Hematopoietic multipotent progenitor cell treated with erythropoietin and hydrocortisone succinate and interleukin-3 and kit ligand, for 6 days (in vitro differentiated cells): ENCODE measurements at regions not wholly inside any gene's neighbourhood (a gene's known extent, or its start where the extent isn't known, plus 50 kb on each side); places are given as distances from the start of the nearest gene placed in this dataset.

Source experiments
- DNase-seq: peaks from one replicate; pipeline ENCODE4 v3.0.0-alpha.2; 2015

DNA sequence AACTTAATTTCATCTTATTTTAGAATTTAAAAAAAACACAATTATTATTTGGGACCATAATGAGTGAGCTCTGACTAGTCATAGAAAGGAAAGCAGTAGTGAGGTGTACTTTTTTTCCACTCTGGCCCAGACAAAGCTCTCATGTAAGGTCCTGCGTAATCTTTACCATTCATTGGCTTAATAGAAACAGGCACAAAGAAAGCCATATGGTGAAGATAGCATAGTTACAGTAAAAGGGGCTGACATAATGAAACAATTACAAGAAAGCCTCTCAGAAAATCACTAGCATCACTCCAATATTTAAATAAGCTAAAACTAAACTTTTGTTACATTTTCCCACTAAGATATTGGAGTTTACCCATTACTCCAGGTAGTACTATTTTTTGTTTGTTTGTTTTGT is 384.6 kb upstream of the ALCAM start:
- no peak for DNase-seq

DNA sequence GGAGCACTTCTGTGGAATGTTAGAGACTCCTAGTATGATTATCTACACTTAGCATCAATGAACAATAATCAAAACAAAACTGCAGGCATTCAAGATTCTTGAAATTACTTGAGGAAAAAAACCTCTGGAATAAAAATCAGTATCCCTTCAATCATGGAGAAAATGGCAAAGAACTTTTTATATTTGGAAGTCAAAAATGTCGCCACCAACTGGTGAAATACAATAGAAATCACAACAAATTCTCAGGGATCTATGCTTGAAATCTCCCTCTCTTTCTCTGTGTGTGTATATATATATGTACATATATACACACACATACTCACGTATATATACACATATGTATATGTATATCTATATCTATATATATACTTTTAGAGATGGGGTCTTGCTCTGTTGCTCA is 378.9 kb upstream of the ALCAM start:
- DNase-seq: no peak

DNA sequence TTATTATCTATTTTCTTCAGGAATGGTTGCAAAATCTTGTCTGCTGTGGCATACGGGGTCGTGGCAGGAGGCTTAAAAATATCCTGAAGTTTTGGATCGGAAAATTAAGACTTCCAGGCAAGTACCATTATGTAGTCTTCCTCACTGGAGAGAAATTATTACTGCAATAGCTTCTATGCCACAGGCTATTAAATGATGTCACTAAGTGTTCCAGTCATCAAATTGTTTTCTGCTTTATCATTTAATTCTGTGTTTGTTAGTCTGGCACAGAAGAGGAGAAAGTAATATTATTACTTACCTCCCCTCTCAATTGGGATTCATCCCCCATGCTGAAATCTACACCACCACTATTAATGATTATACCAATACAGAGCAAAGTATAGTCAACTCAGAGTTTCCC is 378.2 kb upstream of the ALCAM start:
- DNase-seq: no peak

DNA sequence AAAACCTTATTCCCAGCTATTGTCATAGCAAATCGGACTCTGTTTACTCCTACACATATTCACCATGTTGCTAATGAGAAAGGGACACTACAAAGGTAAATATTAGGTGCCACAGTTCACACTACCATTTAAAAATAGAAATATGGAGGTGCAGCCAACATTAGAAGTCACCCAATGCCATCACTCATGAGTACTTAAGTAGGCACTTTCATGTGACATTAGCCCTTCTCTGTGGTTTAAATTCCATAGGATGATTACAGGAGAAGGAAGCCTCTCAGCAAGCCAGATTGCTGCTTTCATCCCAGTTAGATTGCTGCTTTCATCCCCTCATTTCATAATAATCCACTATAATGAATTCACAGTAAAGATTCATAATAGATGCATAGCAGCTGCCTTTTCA is 376.8 kb upstream of the ALCAM start:
- DNase-seq: no peak

DNA sequence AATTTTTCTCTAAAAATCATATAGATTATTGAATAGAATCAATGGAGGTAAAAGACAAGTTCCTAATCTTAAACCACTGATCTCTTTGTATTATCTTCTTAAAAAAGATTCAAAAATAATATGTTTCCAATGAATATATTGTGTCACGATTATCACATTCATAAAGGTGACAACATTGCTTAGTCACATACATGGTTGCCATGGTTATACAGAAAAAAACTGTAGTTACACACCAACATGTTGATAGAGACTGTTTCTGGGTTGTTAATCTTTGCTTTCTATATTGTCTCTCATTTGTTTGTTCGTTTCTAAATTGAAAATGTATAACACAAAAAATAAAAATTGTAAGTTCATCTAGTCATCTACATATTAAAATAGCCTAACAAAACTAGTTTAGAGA is 376.0 kb upstream of the ALCAM start:
- no peak for DNase-seq

DNA sequence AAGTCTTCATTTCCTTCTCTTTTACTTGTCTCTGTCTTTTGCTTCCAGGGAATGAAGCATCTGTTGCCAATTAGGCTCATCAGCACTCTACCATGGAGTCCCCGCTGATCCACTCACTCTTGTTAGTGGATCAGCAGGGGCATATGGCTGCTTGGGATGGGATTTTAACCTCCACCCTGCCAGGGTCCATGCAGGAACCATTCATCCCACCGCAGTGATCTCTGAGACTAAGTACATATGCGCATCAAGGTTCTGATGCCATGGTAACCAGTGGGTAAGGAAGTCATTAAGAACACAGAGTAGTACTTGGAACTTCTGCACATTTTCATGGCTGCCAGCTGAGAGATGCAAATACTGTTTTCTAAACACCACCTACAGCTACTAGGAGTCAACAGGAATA is 374.0 kb upstream of the ALCAM start:
- no peak for DNase-seq

DNA sequence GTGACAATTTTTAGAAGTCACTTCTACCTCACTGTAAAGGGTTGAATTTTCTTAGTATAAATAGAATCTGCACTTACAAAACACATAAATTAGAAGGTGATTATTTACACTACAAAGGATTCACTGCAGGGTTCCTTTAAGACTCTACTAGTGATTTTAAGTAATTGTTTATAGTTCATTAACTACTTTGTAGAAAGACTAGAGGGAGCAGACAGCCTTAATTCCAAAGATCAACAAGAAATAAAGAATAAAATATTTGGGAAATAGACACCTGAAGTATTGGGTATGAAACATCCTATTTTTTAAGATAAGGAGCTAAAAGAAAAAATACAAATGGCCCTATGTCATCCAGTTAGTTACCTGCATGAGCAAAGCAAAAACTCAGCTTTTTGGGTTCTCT is 360.5 kb upstream of the ALCAM start:
- no peak for DNase-seq

DNA sequence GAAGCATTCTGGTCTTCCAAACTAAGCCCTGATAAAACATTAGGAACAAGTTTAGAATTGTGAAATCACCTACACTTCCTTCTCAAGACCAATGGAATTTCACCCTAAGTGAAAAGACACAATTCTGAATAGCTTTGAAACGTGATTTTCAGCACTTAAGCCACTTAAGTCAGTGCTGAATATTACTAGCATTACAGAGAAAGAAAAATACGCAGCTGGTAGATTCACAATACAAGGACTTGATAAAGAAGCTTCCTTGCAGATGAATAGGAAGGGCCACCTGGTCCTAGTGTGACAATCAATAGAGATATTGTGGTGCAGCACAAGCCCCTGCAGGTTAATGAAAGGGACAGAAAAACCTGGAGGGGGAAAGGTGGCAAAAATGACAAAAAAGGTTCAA is 353.1 kb upstream of the ALCAM start:
- no peak for DNase-seq

DNA sequence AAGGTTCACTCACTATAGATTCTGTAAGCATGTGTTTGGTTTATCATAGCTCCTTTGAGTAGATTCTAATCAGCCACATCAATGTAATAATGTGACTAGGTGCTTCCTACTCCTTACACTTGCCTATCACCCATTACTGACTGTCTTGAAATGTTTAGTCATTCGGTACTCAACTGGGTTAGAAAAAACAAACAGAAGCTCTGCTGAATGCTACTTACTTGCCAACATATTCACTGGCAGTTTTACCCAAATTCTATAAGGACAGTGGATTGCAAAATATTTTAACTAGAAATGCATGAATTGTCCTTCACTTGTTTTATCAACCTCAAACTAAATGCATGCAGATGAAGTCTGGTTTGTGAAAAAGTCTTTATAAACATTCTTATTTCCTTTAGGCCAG is 352.1 kb upstream of the ALCAM start:
- DNase-seq: no peak

DNA sequence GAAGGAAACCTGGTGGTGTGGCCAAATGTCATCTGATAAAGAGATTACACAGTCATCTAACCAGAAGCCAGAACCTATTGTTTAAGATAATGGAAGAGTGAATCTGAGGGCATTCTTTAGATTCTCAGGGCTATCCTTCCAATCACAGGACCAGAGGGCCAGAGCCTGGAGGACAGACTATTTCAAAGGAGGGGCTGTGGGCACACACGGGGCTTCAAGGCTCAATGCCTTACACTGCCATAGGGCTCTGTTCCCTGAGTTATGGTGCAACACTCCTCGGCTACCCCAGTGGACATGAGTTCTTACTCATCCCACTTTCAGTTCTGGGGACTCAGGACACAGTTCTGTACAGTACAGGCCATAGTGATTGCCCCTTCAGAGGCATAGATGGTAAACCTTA is 343.9 kb upstream of the ALCAM start:
- DNase-seq: no peak

DNA sequence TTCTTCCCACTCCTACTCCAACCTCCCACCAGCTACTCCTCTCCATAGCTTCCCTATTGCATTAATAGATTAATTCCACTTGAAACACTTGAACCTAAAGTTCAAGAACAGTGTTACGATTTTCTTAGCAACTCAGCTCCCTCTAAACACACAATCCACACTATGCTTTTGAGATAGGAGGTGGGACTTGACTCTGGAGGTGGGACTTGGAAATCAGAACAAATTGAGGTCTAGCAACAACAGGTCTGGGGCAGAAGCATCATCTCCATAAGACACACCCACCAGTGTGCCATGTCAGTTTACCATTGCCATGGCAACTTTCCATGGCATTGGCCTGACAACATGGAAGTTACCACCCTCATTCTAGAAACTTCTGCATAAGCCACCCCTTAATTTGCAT is 336.5 kb upstream of the ALCAM start:
- DNase-seq: no peak

DNA sequence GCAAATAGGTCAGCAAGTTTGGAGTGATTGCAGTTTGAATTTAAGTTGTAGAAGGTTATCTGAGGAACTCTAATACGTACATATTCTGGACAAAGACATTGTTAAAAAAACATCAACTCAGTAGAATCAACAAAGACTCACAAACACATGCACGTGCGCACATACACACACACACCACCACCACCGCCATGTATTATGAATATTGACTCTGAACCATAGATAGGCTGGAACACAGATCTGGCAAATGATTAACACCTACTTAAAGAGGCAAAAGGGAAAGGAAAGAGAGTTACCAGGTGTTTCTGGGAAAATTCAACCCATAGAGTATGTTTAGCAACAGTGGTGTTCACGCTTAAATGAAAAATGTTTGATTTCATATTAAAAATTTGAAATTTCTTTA is 334.2 kb upstream of the ALCAM start:
- no peak for DNase-seq

DNA sequence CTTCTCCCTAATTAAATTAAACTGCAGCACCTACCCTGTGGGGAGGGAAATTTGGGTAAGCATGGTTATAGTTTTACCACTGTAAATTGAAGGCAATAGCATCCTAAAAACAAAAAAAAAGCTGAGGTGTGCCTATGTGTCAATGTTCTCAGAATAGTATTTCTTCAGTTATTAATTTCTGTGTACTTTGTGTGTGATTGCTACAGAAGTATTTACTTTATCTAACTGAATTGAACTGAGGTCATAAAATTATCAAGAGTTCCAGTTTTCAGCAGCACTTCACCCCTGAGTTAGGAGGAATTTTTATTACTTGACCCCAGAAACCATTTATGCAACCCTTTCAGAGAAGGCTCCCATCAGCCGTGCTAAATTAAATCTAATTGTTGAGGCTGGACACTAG is 333.6 kb upstream of the ALCAM start:
- DNase-seq: no peak

DNA sequence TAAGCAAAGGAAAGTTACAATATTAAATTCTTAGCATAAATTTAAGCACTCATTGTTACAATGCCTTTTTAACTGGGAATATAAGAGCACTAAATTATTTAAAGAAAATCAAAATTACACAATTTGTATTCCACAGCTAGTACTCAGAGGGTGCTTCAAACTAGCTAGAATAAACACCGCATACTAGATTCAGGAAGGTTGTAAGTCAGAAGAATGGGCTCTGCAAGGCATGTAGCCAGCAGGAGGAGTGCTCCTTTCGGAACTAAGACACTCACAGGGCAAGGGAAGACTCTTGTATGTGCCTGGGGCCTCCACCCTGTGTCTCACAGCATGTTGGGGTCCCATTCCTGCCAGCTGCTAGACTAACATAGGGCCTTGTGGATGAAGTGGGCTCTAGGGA is 327.7 kb upstream of the ALCAM start:
- DNase-seq: no peak

DNA sequence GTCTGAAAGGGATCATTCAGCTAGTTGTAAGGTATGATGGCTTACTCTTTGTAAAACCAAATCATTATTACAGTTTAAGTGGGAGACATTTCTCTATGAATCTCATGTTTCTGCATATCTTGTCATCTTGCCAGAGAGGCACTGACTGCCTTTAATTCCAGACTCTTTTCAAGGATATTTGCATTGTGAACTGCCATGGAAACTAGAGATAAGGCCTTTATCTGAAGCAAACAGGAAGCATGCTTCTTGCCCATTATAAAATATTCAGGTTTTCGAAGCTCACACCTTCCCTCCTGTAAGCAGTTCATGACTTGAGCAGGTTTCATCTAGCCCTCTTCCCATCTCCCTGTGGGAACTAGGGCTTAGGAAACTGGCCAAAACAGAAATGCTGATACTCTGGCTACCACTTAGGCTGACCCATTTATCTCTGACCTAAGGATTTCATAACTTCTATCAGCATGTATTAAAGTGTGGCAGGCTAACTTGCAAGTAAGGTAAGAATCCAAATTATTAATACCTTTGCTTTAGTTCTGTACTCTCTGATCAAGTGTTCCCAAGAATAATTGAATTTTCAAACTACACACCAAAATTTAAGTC is 326.6 kb upstream of the ALCAM start:
- DNase-seq: no peak

DNA sequence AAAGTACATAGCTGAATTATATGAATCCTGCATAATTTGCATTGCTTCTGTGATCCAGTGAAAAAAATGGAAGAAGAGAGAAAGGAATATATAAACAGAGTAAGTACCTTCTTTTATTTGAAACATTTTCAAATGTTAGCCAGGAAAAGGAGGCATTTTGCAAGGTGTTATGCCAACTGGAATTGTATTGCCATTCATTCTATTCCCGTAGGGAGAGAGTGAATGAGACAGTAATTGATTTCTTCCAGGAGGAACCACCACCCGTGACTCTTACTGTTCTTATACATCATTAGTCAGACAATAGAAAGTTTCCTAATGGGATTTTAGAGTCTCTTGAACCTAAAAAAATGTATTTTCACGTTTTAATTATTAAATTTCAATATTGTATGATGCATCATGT is 324.1 kb upstream of the ALCAM start:
- DNase-seq: no peak

DNA sequence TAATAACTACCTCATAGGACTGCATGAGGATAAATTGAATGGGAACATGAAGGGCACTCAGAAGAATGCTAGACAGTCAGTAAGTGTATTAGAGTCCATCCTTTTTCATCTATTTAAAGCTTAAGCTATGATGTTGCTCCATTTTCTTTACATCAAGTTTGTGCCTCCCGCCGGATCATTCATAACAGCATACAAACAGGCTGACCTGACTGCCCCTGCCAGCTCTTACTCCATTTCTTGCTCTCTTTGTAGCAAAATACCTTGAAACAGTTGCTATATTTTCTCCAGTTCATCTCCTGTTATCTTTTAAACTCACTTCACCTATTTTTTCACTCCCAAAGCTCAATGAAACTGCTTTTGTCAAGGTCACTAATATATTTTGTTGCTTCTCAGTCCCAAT is 315.6 kb upstream of the ALCAM start:
- no peak for DNase-seq

DNA sequence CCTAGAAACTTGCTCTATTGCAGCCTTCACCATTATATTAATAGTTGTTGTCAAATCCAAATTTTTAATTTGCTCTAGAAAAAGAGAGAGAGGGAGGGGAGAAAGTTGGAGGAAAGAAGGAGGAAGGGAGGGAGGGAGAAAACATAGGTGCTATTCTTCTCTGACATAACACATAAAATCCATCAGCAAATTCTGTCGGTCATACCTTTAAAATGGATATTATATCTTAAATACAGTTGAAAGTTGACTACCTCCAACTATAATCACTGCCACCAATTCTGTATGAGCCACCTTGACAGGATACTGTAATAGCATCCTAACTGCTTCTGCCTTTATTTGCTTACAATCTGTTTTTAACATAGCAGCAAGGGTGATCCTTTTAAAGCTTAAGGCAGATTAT is 314.7 kb upstream of the ALCAM start:
- no peak for DNase-seq

DNA sequence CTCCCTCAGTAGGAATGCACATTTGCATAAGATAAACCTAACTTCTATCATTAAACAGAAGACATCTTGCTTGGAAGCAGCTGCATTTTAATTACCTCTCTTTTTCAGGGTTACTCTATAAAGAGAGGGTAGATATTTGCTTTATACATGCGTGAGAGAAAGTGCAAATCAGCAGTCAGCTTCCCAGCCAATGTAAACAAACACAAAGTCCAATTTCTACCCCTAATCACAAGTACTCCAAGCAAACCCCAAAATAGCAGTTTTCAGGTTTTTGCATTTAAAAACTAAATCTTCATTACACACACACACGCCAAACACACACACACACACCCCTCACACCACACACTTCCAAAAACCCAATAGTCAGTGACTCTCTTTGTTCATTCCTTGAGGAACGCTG is 303.9 kb upstream of the ALCAM start:
- DNase-seq: no peak

DNA sequence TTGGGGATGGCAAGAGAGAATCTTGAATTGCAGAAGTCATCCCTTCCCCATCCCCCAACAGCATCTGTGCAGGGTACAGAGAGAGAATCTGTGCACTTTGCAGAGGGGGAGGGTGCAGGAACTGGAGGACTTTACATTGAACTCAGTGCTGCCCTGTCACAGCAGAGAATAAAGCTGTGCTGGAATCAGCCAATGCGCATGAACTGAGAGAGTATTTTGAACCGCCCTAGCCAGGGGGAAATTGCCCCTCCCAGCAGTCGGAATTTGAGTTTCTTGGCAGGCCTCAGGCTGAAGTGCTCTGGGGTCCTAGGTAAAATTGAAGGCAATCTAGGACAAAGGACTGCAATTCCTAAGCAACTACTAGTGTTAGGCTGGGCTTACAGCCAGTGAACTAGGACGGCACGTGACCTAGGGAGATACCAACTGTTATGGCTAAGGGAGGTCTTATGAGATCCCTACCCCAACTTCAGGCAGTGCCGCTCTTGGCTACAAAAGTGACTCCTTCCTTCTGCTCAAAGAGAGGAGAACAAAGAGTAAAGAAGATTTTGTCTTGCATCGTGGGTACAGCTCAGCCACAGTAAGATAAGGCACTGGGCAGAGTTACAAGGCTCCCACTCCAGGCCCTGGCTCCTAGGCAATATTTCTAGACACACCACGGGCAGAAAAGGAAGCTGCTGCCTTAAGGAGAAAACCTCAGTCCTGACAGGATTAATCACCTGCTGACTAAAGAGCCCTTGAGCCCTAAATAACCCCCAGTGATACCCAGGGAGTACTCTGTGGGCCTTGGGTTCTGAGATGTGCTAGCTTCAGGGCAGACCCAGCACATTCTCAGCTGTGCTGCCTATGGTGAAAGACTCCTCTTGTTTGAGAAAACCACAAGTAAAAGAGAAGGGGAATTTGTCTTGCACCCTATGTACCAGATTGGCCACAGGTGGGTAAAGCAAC is 300.5 kb upstream of the ALCAM start:
- no peak for DNase-seq

DNA sequence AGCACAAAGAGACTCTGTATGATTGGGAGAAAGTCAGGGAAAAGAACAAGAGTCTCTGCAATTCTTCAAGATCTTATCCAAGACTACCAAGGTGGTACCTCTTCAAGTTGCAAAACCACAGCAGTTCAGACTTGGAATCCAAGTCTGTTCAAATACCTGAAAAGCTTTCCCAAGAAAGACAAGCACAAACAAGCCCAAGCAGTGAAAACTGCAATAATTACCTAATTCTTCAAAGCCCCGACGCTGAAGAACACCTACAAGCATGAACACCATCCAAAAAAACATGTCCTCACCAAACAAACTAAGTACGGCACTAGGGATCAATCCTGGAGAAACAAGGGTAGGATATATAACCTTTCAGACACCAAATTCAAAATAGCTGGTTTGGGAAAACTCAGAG is 299.3 kb upstream of the ALCAM start:
- no peak for DNase-seq

DNA sequence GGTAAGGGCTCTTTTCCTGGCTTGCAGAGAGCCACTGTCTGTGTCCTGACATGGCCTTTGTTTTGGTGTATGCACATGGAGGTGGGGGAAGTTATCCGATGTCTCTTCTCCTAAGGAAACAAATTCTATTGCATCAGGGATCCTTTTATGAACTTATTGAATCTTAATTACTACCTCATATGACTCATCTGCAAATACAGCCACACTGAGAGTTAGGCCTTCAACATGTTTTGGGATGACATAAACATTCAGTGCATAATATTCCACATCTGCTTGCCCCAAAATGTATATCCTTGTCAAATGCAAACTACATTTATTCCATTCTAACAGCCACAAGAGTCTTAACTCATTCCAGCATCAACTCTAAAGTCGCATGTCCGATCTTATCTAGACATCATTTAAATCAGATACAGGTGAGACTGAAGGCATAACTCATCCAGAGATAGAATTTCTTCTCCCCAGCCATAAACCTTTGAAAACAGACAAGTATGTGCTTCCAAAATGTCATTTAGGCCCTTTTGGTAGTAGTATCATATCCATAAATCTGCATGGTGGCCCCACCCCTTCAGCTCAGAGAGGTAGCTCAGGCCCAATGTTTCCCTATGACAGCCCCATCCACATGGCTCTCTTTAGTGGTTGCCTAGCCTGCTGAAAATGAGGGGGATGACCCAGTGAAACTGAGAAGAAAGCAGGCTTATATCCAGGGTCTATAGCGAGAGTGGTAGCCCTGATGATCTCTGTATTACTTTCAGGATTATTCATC is 289.5 kb upstream of the ALCAM start:
- no peak for DNase-seq

DNA sequence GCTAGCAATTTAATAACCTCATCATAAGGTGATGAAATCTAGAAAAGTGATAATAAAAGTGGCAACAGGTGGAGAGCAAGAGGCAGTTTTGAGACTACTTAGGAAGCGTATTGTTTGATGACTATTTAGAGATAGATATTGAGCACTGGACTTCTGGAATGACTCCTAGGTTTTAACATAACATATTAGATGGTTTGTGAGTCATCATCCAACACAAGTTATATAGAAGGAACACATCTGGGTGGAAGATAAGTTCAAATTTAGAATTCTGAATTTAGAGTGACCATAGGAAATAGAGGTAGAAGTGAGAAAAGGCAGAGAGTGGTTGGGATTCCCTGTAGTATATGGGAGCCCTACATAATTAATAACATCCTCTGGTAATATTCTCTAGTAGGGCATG is 282.8 kb upstream of the ALCAM start:
- DNase-seq: no peak

DNA sequence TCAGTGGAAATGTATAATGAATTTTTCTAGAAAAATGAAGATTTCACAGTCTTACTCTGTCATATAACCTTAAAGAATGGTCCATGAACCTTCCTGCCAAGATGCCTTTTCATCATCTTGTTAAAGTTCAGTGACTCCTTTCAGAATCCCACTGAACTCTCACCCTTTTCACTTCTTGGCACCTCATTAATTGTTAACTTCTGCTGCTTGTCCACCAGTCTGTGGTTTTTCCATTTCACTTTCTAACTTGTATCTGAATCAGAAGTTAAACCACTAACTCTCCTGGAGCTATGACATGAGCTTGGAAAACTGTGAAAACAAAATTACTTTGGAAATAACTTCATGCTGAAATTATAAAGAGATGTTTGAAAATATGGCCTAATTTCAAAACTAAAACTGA is 281.2 kb upstream of the ALCAM start:
- DNase-seq: no peak
